SKM-1 (cell line): ENCODE measurements at regions not wholly inside any gene's neighbourhood (a gene's known extent, or its start where the extent isn't known, plus 50 kb on each side); places are given as distances from the start of the nearest gene placed in this dataset.

Experiments
- DNase-seq: peaks from one replicate; lab custom pipeline; 2025; ENCODE audit not compliant: unreplicated experiment; lab: John Stamatoyannopoulos, UW

- DNase-seq: no peak
Measured at GRCh38 chr18:11237484-11237883, 88.1 kb upstream of the PIEZO2 start.

GRCh38 chr18:11237066-11237465 is 87.7 kb upstream of the PIEZO2 start:
- no peak for DNase-seq

DNA sequence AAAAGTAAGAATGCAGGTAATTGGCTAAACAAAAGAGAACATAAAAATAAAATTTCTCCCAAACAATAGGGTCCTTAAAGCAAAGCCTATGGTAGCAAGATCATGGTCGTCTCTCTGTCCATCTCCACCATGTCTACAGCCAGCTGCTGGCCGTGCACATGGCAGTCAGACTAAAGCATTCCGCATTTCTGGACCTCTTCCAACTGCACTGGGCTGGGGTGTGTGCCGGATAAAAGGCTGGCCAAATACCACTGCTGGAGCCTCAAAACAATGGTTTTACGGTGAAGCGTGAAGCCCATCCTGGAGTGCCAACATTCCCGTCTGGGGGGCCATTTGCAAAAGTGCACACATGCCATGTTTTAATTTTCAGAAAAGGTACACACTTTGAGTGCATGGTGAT is 74.8 kb upstream of the PIEZO2 start:
- no peak for DNase-seq

DNA sequence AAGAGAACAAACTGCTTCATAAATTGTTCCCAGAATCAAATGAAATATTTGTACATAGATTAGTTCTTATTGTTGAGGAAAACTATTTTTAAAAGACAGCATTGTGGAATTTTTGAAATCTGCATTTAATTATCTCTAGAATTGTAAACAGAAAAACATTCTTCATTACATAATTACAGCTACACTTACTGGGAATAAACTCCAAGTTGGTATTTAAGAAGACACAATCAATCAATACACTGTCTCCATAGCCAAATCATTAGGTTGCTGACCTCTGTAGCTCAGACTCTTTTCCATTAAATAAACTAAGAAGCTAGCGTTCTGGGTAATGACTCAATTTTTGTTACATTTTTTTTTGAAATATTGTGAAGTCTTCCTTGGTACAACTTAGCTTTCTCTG is 70.2 kb upstream of the PIEZO2 start:
- DNase-seq: no peak

DNA sequence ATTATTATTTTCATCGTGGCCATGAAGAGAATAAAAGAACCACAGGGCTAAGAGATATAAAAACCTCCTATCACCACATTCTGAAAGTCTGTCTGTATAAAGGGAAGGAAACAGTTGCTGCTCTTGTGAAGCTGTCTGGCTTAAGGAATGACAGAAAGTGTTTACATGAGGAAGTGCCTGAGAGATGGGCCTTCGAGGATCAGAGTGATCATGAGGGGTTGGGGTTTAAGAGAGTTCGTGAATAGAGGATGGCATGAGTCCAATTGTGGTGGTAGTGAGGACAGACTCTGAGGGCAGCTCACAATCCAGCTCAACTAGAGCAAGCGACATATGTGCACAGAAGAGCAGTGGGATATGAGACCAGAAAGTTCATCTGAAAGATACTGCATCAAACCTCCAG is 65.8 kb upstream of the PIEZO2 start:
- DNase-seq: no peak

GRCh38 chr18:11204020-11204419 is 54.7 kb upstream of the PIEZO2 start:
- DNase-seq: no peak

- no peak for DNase-seq
Measured at GRCh38 chr18:11199477-11199876, 50.1 kb upstream of the PIEZO2 start.
